ENCODE measurements at regions not wholly inside any gene's neighbourhood (a gene's known extent, or its start where the extent isn't known, plus 50 kb on each side); places are given as distances from the start of the nearest gene placed in this dataset.

- TF ChIP-seq CTCF (optimal IDR thresholded peaks at IDR 0.05 in 1 of 3, IDR thresholded peaks at IDR 0.05 in 1 of 3, conservative IDR thresholded peaks at IDR 0.05 in 1 of 3; ENCODE audit: extremely low read depth in 1 of 3, insufficient read depth in 2 of 3, low read length in 3 of 3), result no peak
- no peak for TF ChIP-seq EZH2 (IDR thresholded peaks at IDR 0.05; ENCODE audit: low read length)
Observed at GRCh38 chr14:100644784-100645183, 57.6 kb upstream of the BEGAIN start.
